HG03442 (cell line): ENCODE measurements at regions not wholly inside any gene's neighbourhood (a gene's known extent, or its start where the extent isn't known, plus 50 kb on each side); places are given as distances from the start of the nearest gene placed in this dataset.
"Not testable (repeated sequence)": the region's sequence is repeated elsewhere in the genome, so short reads cannot be mapped to it uniquely, and the experiment has no call there.

Experiments used
- ATAC-seq: cut with Tn5 transposase; IDR thresholded peaks from one replicate; pipeline ENCODE4 v1.9.1; 2021; ENCODE audit warnings: mild to moderate bottlenecking, moderate library complexity; ENCODE audit not compliant: unreplicated experiment

- no peak for ATAC-seq
Observed at GRCh38 chr10:131363416-131363815, 51.9 kb upstream of the TCERG1L start.

DNA sequence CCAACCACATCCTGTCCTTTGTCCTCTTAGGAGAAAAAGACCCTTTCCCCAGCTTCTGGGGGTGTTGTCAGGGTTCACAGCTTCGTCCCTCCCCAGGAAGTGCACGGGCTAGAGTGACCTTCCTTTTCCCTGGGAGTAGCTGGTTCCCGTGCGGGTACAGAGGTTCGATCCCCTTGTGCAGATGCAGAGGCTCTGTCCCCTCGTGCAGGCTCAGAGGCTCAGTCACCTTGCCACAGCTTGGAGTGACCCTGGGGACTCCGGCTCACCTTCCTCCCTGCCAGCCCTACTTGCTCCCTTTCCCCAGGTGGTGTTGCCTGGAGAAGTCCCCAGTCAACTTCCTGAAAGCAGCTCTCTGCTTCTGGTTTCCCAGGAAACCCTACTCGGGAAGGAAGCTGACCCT lies 60.0 kb upstream of the TCERG1L start:
- ATAC-seq = no peak

GRCh38 chr10:131381576-131381975 lies 70.1 kb upstream of the TCERG1L start:
- no peak for ATAC-seq

DNA sequence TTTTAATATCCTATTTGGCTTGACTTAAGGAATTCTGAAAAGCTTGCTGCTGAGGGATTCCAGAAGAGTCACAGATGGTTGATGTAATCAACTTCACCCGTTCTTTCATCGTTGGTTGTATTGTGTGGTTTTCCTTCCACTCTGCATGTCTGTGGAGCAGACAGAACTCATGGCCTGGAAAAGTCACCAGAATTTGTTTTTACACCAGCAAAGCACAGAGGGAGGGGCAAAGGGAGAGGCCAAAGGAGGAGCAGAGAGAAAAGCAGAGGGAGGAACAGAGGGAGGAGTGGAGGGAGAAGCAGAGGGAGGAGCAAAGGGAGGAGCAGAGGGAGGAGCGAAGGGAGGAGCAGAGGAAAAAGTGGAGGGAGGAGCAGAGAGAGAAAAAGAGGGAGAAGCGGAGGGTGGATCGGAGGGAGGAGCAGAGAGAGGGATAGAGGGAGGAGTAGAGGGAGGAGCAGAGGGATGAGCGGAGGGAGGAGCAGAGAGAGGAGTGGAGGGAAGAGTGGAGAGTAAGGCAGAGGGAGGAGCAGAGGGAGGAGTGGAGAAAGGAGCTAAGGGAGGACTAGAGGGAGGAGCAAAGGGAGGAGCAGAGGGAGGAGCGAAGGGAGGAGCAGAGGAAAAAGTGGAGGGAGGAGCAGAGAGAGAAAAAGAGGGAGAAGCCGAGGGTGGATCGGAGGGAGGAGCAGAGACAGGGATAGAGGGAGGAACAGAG lies 73.8 kb upstream of the TCERG1L start:
- not testable (repeated sequence) for ATAC-seq

DNA sequence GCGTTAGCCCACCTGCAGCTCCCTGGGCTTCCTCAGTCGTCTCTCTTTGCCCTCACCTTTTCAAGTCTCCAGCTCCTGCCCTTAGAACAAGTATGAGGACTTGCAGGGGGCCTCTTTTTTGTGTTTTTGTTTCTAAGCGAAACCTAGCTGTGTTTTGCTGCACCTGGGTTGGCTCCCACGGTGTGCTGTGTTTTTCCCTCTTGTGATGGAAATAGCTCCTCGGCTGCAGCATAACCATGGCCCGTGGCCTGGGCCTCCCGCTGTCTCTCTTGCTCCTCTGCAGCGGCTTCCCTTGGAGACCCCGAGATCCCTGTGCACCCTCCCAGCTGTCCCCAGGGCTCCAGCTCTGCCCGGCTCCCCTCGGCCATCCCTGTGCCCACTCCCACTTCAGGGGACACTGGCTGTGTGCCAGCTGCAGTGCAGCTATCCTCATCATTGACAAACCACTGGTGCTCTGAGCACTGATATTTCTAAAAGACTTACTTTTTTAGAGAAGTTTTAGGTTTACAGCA lies 75.6 kb upstream of the TCERG1L start:
- ATAC-seq = no peak

DNA sequence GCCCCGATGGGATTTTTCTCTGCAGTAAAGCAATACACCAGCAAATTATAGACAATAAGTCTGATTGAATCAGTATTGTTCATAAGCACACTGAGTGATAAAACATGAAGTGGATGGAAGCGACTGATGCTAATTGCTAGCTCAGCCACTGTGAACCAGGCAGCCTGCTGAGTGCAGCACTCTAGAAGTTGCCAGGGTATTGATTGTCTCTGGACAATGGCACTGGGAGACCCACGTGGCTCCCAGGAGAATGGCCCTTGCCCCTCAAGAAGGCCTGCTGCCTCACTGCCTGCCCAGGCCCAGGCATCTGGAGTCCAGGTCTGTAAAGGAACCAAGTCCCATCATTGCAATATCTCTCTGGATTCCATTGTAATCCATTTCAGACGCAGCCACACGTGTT lies 80.4 kb upstream of the TCERG1L start:
- ATAC-seq = no peak

- ATAC-seq = no peak
Observed at GRCh38 chr10:131396121-131397050, 84.9 kb upstream of the TCERG1L start.

DNA sequence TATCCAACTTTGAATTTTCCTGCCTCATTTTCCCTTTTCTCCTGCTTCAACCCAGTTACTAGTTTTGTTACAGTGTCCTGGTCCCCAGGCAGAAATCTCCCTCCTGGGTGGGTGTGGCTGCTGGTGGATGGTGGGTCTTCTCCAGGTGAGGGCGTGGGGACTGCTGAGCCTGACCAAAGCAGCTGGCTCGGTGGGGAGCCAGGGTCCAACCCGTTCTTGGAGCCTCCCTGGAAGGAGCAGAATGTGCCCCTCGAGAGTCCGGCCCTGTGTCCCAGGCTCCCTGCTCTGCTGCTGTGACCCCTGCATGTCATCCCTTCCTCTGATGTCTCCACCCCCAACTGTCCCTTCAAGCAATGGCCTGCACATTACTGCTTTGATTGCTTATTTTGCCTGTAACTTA lies 86.6 kb upstream of the TCERG1L start:
- ATAC-seq = no peak

- no peak for ATAC-seq
Observed at GRCh38 chr10:131399981-131400380, 88.5 kb upstream of the TCERG1L start.

DNA sequence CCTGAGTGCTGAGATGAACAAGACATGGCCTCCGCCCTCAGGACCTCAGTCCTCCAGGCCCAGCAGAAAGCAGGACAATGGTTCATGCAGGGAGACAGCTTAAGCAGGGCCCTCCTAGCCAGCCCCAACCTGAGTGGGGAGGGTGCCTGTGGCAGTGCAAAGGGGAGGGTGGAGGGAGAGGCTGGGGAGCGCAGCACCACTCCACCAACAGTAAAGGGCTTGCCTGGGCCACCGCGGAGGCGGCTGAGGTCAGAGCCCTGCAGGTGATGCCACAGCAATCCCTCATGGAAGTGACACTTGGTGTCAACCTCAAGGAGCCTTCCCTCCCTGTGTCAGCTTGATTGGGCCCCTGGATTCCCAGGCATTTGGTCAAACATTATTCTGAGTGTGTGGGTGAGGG lies 89.0 kb upstream of the TCERG1L start:
- no peak for ATAC-seq

DNA sequence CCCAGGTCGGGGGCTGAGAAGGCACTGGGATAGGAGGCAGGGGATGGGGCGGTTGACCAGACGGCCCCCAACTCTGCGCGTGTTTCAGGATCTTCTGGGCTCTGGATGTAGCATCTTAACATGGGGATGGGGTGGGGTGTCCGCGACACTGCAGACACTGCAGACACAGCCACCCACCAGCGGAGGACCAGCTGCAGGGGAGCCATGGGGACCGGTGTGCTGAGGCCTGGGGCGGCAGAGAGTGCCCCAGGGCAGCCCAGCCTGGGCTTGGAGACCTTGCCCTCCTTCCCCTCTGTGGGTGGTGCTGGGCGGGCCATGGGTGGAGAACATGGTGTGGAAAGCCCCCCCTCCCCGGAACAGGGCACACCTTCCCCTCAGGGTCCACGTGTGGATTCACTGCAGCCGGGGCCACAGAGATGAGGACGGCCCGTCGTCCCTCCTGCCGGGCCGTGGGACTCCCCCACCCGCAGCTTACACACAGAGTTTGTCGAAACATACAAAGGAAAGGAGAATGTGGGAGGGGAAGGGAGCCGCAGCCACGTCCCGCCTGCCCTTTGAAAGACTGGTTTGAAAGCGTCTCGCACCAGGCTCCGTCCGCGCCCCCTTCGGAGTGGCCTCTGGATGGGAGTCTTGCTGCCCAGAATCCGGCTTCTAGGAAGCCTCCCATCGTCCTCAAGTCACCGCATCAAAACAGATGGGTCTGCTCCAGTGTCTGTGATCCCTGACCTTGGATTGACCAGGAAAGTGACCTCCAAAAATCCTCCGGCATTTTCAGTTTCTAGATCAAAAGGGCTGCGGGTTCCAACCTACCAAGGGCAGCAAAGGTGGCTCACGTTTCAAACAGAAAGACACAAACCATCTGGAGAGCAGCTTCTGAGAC lies 91.5 kb upstream of the TCERG1L start:
- no peak for ATAC-seq

GRCh38 chr10:131403936-131404335 lies 92.4 kb upstream of the TCERG1L start:
- ATAC-seq = no peak

GRCh38 chr10:131404886-131405285 lies 93.4 kb upstream of the TCERG1L start:
- no peak for ATAC-seq

GRCh38 chr10:131406676-131407392 lies 95.3 kb upstream of the TCERG1L start:
- ATAC-seq = no peak

GRCh38 chr10:131418681-131419080 lies 107.2 kb upstream of the TCERG1L start:
- ATAC-seq = no peak

DNA sequence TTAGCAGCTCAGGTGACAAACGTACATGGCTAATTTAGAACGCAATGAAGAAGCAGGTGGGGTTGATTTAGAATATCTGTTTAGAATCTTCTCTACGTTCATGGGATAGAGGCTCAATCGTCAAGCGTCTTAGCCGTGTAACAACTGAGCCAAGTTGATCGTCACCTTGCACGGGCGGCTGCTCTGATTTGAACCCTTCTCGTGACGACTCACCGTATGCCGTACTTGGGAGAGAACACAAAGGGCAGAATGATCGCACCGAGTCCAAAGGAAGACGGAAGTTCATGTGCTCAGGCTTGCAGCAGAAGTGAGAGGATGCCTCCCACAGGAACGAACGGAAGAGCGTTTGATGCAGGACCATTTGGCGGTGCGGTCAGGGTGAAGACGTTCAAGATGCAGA lies 108.3 kb upstream of the TCERG1L start:
- no peak for ATAC-seq

- ATAC-seq = no peak
Observed at GRCh38 chr10:131420867-131421266, 109.3 kb upstream of the TCERG1L start.

- ATAC-seq = no peak
Observed at GRCh38 chr10:131421381-131421780, 109.9 kb upstream of the TCERG1L start.

- no peak for ATAC-seq
Observed at GRCh38 chr10:131422731-131423130, 111.2 kb upstream of the TCERG1L start.

DNA sequence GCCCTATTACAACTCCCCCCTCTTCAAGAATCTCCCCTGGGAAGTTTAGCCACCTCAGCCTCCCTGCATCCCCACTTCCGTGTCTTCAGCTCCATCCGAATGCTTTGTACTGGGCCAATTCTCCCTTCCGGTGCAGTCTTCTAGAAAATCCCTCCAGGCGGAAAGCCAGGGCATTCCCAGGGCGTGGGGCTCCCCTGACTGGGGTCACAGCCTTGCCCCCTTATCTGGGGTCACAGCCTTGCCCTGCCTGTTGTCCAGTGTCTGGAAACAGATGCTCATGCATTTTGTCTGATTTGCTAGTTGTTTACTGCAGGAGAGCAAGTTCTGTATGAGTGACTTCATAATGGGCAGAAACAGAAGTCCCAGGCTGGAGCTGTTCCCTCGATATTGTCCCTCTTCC lies 112.5 kb upstream of the TCERG1L start:
- ATAC-seq = no peak
